ENCODE measurements at regions not wholly inside any gene's neighbourhood (a gene's known extent, or its start where the extent isn't known, plus 50 kb on each side); places are given as distances from the start of the nearest gene placed in this dataset.
"Not testable (repeated sequence)": the region's sequence is repeated elsewhere in the genome, so short reads cannot be mapped to it uniquely, and the experiment has no call there.

DNA sequence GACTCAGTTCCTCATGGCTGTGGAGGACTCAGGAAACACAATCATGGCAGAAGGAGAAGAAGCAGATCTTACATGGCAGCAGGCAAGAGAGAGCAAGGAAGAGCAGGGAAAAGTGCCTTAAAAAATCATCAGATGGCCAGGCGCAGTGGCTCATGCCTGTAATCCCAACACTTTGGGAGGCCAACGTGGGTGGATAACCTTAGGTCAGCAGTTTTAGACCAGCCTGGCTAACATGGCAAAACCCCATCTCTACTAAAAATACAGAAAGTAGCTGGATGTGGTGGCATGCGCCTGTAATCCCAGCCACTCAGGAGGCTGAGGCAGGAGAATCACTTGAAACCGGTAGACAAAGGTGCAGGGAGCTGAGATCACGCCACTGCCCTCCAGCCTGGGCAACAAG, 664.6 kb downstream of the DTWD2 start:
- TF ChIP-seq YY1 (IDR thresholded peaks at IDR 0.05; ENCODE audit: insufficient read depth, insufficient read length); SUZ12 (IDR thresholded peaks at IDR 0.05; ENCODE audit: extremely low read depth, insufficient read depth, insufficient read length): not testable (repeated sequence)

Data from NT2/D1 (cell line).